ENCODE measurements at regions not wholly inside any gene's neighbourhood (a gene's known extent, or its start where the extent isn't known, plus 50 kb on each side); places are given as distances from the start of the nearest gene placed in this dataset.

GRCh38 chr6:96381246-96381645, 140.4 kb upstream of the UFL1 start:
- H3K27me3 ChIP-seq (ENCODE audit: insufficient read depth, low read depth, severe bottlenecking): no peaks in the 10 kb centered on the region
- H3K9me3 ChIP-seq (ENCODE audit: severe bottlenecking): no peaks in the 10 kb centered on the region
- no peak overlapping the region for H3K4me3 ChIP-seq (ENCODE audit: low read depth, low read length)
- DNase-seq: no peak
- no peak overlapping the region for H3K27ac ChIP-seq
- TF ChIP-seq CTCF (IDR thresholded peaks at IDR 0.05; ENCODE audit: low read depth, low read length): no peak
- H3K36me3 ChIP-seq: no peaks in the 10 kb centered on the region

- Histone ChIP-seq H3K27me3 (ENCODE audit: insufficient read depth, low read depth, severe bottlenecking) (no peaks in the 10 kb centered on the region), H3K4me3 (ENCODE audit: low read depth, low read length) (no peak overlapping the region), H3K27ac (no peak overlapping the region), H3K36me3 (no peaks in the 10 kb centered on the region), H3K9me3 (ENCODE audit: severe bottlenecking) (no peaks in the 10 kb centered on the region)
- TF ChIP-seq CTCF (IDR thresholded peaks at IDR 0.05; ENCODE audit: low read depth, low read length): no peak
- peak; percentile 17 for DNase-seq
These were observed 129.7 kb upstream of the UFL1 start for GRCh38 chr6:96391776-96392360.

- peak; percentile 70 for TF ChIP-seq CTCF (IDR thresholded peaks at IDR 0.05; ENCODE audit: low read depth, low read length)
- H3K36me3 ChIP-seq: no peaks in the 10 kb centered on the region
- no peaks in the 10 kb centered on the region for H3K27me3 ChIP-seq (ENCODE audit: insufficient read depth, low read depth, severe bottlenecking)
- peak; percentile 21 for DNase-seq
- H3K27ac ChIP-seq: no peak overlapping the region
- no peak overlapping the region for H3K4me3 ChIP-seq (ENCODE audit: low read depth, low read length)
- H3K9me3 ChIP-seq (ENCODE audit: severe bottlenecking): no peaks in the 10 kb centered on the region
These were observed 126.9 kb upstream of the UFL1 start for GRCh38 chr6:96394727-96395126.

- H3K4me3 ChIP-seq (ENCODE audit: low read depth, low read length): no peak overlapping the region
- H3K27ac ChIP-seq: no peak overlapping the region
- no peaks in the 10 kb centered on the region for H3K36me3 ChIP-seq
- no peaks in the 10 kb centered on the region for H3K9me3 ChIP-seq (ENCODE audit: severe bottlenecking)
- TF ChIP-seq CTCF (IDR thresholded peaks at IDR 0.05; ENCODE audit: low read depth, low read length): no peak
- DNase-seq: no peak
- H3K27me3 ChIP-seq (ENCODE audit: insufficient read depth, low read depth, severe bottlenecking): no peaks in the 10 kb centered on the region
These were observed 111.1 kb upstream of the UFL1 start for GRCh38 chr6:96410467-96410866.

GRCh38 chr6:96420294-96420693, 101.3 kb upstream of the UFL1 start:
- TF ChIP-seq CTCF (IDR thresholded peaks at IDR 0.05; ENCODE audit: low read depth, low read length): no peak
- no peak overlapping the region for H3K27ac ChIP-seq
- no peak for DNase-seq

GRCh38 chr6:96433950-96434349, 87.7 kb upstream of the UFL1 start:
- no peak overlapping the region for H3K4me3 ChIP-seq (ENCODE audit: low read depth, low read length)
- no peaks in the 10 kb centered on the region for H3K36me3 ChIP-seq
- no peaks in the 10 kb centered on the region for H3K9me3 ChIP-seq (ENCODE audit: severe bottlenecking)
- H3K27ac ChIP-seq: no peak overlapping the region
- DNase-seq: no peak
- no peak for TF ChIP-seq CTCF (IDR thresholded peaks at IDR 0.05; ENCODE audit: low read depth, low read length)
- no peaks in the 10 kb centered on the region for H3K27me3 ChIP-seq (ENCODE audit: insufficient read depth, low read depth, severe bottlenecking)

More at GRCh38 chr6:96420294-96420693, 101.3 kb upstream of the UFL1 start:
- Histone ChIP-seq H3K27me3 (ENCODE audit: insufficient read depth, low read depth, severe bottlenecking) (no peaks in the 10 kb centered on the region), H3K36me3 (no peaks in the 10 kb centered on the region), H3K9me3 (ENCODE audit: severe bottlenecking) (no peaks in the 10 kb centered on the region), H3K4me3 (ENCODE audit: low read depth, low read length) (no peak overlapping the region)
